22Rv1 (cell line): ENCODE measurements at regions not wholly inside any gene's neighbourhood (a gene's known extent, or its start where the extent isn't known, plus 50 kb on each side); places are given as distances from the start of the nearest gene placed in this dataset.

Experiments
- H3K27ac ChIP-seq: fragments of 450-650 bp; 2 replicates; pipeline ENCODE4 v1.5.1; 2017
- CTCF ChIP-seq: fragments of 450-650 bp; IDR thresholded peaks from 2 replicates; pipeline ENCODE4 v1.5.1; 2017; ENCODE audit warnings: mild to moderate bottlenecking
- ZFX ChIP-seq: fragments of 450-650 bp; IDR thresholded peaks from 2 replicates; pipeline ENCODE4 v1.6.1; 2017; ENCODE audit warnings: antibody characterized with exemption, borderline replicate concordance

- TF ChIP-seq ZFX (no peak), CTCF (no peak)
- no peak overlapping the region for H3K27ac ChIP-seq
Observed at GRCh38 chr3:118548434-118548833, 486.2 kb downstream of the IGSF11 start.

GRCh38 chr3:118550122-118550521 lies 484.5 kb downstream of the IGSF11 start:
- TF ChIP-seq ZFX (no peak), CTCF (no peak)
- no peak overlapping the region for H3K27ac ChIP-seq

GRCh38 chr3:118550556-118550955 lies 484.1 kb downstream of the IGSF11 start:
- H3K27ac ChIP-seq: no peak overlapping the region
- TF ChIP-seq ZFX: no peak
- no peak for TF ChIP-seq CTCF

GRCh38 chr3:118554148-118554838 lies 480.4 kb downstream of the IGSF11 start:
- TF ChIP-seq ZFX (no peak), CTCF (no peak)
- H3K27ac ChIP-seq: no peak overlapping the region

GRCh38 chr3:118556983-118557382 lies 477.7 kb downstream of the IGSF11 start:
- no peak for TF ChIP-seq CTCF
- no peak for TF ChIP-seq ZFX
- H3K27ac ChIP-seq: no peak overlapping the region

- no peak overlapping the region for H3K27ac ChIP-seq
- TF ChIP-seq ZFX: no peak
- no peak for TF ChIP-seq CTCF
Observed at GRCh38 chr3:118557513-118557912, 477.1 kb downstream of the IGSF11 start.

GRCh38 chr3:118559286-118559685 lies 475.4 kb downstream of the IGSF11 start:
- no peak overlapping the region for H3K27ac ChIP-seq
- no peak for TF ChIP-seq CTCF
- no peak for TF ChIP-seq ZFX
